ENCODE measurements at regions not wholly inside any gene's neighbourhood (a gene's known extent, or its start where the extent isn't known, plus 50 kb on each side); places are given as distances from the start of the nearest gene placed in this dataset.

DNA sequence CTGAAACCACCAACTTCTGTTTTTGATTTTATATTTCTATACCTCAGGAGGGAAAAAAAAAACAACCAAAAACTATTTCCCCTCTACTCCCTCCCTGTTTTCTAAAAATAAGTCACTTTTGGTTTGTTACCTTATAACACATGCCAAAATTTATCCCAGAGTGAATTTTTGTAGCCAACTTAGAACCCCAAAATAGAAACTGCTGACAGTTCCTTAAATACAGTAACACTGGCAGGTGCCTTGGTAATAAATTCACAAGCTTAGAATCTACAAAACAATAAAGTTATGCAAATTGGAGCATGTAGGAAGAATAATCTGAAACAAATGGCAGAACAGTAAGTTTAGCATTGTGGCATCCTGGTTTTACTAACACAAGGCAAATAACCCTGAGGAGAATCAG lies 165.0 kb upstream of the HDAC9 start:
- TF ChIP-seq, protein P1, sequence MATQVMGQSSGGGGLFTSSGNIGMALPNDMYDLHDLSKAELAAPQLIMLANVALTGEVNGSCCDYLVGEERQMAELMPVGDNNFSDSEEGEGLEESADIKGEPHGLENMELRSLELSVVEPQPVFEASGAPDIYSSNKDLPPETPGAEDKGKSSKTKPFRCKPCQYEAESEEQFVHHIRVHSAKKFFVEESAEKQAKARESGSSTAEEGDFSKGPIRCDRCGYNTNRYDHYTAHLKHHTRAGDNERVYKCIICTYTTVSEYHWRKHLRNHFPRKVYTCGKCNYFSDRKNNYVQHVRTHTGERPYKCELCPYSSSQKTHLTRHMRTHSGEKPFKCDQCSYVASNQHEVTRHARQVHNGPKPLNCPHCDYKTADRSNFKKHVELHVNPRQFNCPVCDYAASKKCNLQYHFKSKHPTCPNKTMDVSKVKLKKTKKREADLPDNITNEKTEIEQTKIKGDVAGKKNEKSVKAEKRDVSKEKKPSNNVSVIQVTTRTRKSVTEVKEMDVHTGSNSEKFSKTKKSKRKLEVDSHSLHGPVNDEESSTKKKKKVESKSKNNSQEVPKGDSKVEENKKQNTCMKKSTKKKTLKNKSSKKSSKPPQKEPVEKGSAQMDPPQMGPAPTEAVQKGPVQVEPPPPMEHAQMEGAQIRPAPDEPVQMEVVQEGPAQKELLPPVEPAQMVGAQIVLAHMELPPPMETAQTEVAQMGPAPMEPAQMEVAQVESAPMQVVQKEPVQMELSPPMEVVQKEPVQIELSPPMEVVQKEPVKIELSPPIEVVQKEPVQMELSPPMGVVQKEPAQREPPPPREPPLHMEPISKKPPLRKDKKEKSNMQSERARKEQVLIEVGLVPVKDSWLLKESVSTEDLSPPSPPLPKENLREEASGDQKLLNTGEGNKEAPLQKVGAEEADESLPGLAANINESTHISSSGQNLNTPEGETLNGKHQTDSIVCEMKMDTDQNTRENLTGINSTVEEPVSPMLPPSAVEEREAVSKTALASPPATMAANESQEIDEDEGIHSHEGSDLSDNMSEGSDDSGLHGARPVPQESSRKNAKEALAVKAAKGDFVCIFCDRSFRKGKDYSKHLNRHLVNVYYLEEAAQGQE (IDR thresholded peaks at IDR 0.05; ENCODE audit: insufficient read depth in 1 of 2, low read depth in 2 of 2, low read length in 2 of 2): no peak
- TF ChIP-seq SIN3A (IDR thresholded peaks at IDR 0.05; ENCODE audit: borderline replicate concordance, insufficient read depth, low read length): no peak
- no peak for TF ChIP-seq POLR2AphosphoS5 (IDR thresholded peaks at IDR 0.05; ENCODE audit: low read depth, low read length)
- TF ChIP-seq TAF1 (IDR thresholded peaks at IDR 0.05; ENCODE audit: borderline replicate concordance, insufficient read depth, low read length): no peak
- no peak for TF ChIP-seq FOXP2 (optimal IDR thresholded peaks at IDR 0.05; ENCODE audit: borderline replicate concordance, extremely low read depth, extremely low read length, insufficient read depth)

Measured in PFSK-1 (cell line).